ENCODE measurements at regions not wholly inside any gene's neighbourhood (a gene's known extent, or its start where the extent isn't known, plus 50 kb on each side); places are given as distances from the start of the nearest gene placed in this dataset.

DNA sequence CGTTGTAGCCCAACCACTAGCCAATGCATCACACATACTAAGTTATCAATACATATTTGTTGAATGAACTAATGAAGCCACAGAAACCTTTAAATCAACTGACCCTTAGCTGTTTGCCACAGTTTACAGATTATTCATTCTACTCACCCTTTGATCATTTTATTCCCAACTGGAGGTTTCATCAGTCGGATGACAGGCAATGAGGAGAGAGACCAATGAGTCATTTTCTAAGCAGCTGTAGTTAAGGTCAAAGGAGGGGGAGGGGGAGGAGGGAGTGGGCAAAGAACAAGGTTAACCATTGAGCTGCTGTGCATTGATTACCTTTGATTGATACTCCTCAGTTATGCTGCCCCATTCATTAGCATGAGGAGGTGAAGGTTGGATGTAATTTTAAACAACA lies 469.5 kb downstream of the VRK1 start:
- no peak for DNase-seq (ENCODE audit: low spot score)

DNA sequence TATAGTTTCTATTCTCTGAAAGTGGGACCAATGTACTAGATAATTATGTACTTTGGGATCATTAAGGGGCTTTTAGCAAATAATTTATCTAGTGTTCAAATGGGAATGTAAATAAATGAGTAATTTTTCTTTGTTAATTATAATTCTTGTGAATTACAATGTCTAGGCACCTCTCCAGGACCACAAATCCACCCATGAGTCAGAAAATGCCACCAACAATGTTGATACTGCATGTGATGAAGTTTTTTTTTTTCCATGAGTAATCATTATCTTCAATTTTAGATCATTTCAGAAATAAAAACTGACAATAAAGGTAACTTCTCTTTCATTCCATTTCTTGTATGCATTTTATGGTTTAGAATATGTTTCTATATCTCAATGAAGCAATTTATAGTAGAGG lies 470.3 kb downstream of the VRK1 start:
- no peak for DNase-seq (ENCODE audit: low spot score)

DNA sequence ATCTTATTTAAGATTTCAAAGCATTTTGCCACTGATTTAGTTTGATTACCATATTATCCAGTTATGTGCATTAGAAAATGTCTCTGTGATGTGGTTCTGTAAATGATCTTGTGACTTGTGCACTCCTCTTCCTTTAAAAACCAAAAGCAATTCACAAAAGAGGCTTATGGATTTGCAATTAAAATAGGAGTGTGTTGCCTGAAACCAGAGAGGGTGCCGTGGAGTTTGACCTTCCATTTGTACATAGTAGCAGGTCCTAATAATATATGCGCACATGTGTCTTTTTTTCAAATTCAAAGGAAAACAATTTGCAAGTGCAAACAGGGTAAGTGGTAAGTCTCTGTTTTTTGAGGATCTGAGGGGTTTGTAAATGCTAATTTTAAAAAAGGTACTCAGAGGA lies 470.9 kb downstream of the VRK1 start:
- DNase-seq (ENCODE audit: low spot score) = no peak

DNA sequence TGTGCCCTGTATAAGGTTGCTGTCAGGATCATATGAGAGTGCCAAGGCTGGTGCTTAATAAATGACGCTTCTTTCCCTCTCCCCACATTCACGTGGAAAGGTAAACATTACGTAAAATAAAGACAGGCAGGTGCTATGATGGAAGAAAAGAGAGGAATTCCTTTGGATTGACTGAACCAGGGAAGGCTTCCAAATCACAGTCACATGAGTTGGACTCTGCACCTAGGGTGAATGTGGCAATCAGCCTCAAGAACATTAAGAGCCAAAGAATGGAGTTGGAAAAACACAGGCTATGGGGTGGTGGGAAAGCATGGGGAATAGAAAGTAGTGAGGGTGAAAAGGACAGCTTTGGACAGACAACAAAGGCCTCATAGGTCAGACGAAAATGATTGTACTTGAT lies 473.1 kb downstream of the VRK1 start:
- DNase-seq (ENCODE audit: low spot score) = no peak

DNA sequence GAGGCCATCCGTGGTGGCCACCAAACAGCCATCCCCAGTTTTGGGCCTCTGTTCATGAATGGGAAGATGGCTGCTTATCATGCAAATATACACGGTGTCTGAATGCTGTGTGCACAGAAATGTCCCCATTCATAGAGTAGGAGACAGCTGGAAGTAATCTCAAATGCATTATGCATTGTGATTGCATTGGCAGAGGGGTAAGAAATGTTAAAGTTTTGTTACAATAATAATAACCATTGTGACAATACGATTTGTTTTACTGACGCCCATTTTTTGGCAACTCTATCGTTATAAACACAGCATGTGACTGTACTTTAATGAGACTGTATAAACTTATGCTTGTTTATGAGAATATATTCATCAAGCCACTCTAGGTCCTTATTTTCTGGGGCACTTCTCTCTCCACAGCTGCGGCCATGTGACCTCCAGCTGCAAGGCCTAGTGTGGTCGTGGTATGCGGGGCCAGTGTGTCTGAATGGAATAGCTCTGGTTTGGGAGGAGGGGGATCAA lies 474.3 kb downstream of the VRK1 start:
- DNase-seq (ENCODE audit: low spot score) = no peak

DNA sequence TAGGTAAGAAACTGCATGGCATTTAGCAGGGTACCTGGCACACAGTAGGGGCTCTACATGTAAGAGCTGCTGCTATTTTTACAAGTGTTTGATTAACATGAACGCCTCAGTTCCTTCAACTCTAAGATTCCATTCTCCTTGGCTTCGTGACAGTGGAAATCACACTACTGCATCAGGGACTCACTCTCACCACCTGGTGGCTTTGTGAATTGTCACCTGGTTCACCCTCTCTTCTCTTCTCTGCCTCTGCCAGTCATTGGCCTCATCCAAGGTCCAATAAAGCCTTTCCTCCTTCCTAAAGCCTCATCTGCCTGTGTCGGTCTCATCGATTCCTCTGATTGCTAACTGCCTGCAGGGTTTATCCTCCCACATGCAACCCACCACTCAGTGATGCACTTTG lies 476.4 kb downstream of the VRK1 start:
- DNase-seq (ENCODE audit: low spot score) = no peak

DNA sequence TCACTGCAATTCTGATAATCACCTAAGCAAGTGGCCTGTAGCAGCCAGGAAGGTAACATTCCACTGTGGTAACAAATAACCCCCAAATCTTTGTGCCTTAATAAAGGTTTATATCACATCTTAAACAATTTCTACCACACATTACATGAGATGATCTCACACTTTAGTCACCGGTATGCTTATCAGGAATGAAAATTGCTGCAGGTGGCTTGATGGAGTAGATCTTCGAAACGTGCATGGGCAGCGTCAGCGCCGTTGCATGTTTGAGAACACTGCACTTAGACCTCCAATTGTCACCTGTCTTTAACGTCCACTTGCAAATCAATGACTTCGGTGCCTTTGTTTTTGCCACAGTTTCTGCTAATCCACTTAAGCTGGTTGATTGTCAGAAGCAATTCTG lies 477.4 kb downstream of the VRK1 start:
- no peak for DNase-seq (ENCODE audit: low spot score)

DNA sequence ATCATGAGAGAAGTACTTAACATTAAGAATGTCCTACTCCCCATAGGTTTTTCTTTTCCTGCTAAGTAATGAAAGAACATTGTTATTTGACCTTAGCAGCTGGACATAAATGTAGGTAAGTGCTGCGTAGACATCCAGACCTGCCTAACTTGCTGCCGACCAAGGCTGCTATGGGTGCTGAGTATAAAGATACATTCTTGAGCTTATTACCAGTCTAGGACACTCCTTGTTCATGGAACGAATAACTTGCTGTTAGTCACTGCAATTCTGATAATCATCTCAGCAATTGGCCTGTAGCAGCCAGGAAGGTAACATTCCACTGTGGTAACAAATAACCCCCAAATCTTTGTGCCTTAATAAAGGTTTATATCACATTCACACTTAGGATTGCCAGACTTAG lies 478.1 kb downstream of the VRK1 start:
- no peak for DNase-seq (ENCODE audit: low spot score)

DNA sequence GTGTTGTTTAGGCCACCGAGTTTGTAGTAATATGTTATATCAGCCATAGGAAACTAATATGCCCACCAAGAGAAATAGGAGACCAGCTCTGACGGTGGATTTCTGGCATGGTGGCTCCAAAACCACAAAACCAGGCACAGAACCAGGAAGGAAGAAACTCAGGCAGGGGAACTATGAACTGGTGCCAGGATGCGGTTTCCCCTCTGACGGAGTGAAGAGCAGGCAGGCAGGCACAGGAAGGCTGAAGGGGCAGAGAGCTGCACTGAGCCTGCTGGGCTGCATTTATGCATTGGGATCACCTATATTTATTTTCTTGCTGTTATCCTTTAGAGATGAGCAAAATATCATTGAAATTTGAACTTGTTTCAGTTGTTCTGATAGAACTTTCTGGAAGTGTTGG lies 479.4 kb downstream of the VRK1 start:
- no peak for DNase-seq (ENCODE audit: low spot score)

DNA sequence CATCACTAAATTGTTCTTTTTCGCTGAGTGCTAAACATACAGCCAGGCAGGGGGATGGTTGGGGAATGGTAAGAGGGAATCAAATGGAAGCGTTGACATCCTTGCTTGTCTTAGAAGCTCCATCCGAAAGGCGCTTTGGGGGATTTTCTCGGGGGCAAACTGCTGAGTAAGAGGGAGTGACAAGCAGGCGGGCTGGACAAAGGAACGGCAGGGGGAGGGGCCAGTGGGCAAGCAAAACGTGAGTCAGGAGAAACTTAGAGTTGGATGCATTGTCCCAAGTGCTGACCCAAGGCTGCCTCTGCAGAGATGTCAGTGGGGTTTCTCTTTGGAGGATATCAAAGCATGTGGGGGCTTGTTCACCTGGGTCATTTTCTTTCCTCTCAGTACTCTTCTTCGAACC lies 480.5 kb downstream of the VRK1 start:
- DNase-seq (ENCODE audit: low spot score) = no peak

DNA sequence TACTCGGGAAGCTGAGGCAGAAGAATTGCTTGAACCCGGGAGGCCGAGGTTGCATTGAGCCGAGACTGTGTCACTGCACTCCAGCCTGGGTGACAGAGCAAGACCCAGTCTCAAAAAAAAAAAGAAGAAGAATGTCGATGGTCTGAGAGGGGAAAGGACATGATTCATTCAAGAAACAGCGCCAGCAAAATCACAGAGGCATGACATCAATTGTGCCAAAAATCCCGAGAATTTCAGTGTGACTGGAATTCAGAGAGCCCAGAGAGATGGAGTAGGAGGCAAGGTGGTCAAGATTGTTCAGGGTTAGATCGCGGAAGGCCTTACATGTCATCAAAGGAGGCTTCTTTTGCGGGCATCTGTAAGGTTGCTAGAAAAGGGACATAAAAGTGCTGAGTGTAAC lies 483.3 kb downstream of the VRK1 start:
- DNase-seq (ENCODE audit: low spot score) = no peak

DNA sequence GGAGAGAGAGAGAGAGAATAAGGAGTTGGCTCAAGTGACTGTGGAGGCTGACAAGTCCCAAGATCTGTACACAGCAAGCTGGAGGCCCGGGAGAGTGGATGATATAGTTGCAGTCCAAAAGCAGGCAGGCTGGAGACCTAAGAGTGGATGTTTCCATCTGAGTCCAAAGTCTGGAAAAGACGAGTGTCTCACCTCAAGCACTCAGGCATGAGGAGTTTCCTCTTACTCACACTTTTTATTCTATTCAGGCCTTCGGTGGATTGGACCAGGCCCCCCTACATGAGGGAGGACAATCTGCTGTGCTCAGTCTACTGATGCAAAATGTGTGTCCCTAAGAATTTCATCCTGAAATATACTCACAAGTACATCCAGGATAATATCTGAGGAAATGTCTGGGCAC lies 484.6 kb downstream of the VRK1 start:
- DNase-seq (ENCODE audit: low spot score) = no peak

DNA sequence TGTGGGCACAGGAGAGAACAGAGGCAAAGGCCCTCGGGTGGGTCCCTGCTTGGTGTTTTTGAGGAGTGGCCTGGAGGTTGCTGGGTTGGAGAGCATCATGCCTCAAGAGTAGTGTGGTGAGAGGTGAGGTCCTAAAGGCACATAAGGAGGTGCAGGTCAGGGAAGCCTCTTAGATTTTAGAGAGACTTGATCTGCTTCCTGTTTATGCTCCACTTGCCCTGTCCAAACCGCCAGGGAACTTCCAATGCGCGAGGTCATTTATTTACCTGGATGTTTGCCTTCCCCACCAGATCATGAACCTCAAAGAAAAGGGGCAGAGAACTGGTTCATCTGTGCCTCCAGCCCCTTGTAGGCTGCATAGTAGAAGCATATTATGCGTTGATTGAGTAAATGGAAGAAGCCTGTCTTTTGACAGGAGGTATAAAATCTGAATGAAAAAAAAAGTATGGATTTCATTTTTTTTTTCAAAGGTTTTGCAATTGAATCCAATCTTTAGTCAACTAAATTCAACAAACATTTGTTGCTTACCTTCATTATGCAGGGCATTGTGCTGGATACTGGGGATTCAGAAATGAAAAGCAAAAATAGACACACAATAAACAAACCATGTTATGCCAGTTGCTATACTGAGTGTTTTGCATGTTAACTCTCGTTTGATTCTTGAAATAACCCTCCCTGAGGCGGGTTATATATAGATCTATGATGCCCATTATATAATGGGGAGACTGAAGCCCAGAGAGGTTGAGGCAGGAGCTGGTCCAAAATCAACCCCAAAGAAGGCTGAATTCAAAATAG lies 485.2 kb downstream of the VRK1 start:
- DNase-seq (ENCODE audit: low spot score) = no peak

DNA sequence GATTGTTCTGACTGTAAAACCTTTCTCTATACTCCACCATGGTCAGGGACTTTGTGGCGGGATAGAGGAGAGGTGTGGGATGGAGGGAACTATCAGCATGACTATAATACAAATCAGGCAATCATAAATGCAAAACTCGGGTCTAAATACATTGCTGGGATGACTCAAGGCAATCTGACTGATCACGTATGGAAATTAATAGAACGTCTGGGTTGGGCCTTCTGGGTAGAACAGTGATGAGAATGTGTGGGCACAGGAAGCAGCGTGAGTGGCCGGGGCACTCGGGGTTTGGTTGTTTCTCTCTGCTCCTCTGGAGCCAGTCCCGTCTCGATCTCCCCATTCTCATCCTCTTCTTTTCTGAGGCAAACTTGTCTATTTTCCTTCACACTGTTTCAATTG lies 485.8 kb downstream of the VRK1 start:
- no peak for DNase-seq (ENCODE audit: low spot score)

DNA sequence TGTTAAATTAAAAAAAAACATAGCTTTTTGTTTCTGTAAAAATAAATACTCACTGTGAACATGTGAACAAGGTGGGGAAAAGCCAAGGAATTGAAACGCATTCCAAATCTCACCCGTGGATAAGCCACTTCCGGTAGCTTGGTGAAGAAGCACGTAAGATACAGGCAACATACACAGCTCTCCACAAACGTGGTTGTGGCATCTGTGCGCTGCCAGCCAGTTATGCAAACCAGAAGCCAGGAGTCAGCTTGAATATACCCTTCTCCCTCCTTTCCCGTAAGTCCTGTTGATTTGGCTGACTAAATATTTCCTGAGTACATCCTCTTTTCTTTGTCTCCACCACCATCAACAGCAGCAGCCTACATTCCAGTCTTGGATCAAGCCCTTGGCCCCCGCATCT lies 486.2 kb downstream of the VRK1 start:
- DNase-seq (ENCODE audit: low spot score) = no peak

DNA sequence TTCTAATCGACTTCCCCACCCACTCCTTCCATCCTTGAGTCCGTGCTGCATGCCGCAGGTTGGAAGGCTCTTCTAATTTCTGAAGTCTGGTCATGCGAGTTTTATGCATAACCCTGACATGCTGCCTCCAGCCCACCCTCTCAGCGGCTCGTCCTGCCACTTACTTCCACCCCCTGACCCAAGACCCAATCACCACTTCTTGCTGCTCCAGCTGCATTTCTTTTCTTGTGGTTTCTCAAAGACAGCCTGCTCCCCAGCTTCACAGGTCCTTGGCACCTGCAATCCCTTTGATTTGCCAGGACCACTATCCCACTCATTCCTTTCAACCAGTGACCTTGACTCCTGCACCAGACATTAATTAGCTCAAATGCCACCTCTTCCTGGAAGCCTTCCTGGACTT lies 486.7 kb downstream of the VRK1 start:
- DNase-seq (ENCODE audit: low spot score) = no peak

DNA sequence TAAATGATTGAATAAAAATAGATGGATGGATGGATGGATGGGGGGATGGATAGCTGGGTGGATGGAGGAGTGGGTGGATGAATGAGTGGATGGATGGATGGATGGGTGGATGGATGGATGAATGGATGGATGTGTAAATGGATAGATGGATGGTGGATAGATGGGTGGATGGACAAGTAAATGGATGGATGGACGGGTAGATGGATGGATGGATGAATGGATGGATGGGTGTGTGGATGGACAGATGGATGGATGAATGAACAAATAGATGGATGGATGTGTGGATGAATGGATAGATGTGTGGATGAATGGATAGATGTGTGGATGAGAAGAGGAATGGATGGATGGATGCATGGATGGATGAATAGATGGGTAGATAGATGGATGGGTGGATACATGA lies 490.8 kb downstream of the VRK1 start:
- no peak for DNase-seq (ENCODE audit: low spot score)

DNA sequence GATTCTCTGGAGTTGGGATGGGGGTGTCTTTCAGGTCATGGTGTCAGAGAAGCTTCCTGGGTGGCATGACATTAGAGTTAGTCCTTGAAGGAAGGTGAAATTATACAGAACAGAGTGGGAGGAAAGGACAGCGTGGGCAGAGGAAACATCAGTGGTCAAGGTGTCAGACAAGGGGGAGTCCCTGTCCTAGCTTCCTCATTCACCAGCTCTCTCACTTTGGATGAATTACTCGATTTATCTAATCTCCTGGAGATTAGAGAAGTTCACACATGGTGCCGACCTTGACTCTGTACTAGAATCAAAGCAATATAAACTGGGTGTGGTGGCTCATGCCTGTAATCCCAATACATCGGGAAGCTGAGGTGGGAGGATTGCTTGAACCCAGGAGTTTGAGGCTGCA lies 492.9 kb downstream of the VRK1 start:
- no peak for DNase-seq (ENCODE audit: low spot score)

DNA sequence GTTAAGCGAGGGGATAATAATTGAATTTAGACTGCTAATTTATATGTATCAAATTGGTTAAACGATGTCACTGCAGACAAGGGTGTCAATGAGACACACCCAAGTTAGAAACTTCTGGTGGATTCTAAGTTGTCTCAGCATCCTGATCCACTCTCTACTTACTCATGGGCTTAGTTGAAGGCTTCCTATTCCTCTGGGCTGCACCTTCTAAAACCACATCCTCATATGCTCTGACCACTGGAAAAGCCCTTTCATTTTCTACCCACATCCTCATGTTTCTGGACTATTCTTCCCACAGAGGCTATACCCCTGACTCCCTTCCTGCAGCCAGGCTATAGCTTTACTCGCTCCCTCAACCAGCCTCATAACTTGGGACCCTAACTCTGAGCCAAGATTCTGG lies 493.8 kb downstream of the VRK1 start:
- DNase-seq (ENCODE audit: low spot score) = no peak

DNA sequence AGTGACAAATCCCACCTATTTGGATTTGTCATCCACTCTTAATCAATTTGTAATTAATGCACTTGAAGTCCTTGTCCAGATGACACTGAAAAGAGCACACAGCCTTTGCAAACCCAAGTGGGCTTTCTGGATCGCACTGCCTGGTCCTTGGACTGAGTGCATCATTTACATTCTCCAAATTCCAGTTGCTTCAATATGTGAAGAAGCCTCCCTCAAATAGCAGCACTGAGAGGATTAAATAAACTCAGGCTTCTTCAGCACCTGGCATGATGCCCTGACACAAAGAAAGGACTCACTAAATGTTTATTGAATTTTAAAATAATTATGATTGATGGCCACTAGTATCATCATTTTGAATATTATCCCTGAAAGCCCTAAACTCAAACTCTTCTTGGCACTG lies 496.5 kb downstream of the VRK1 start:
- no peak for DNase-seq (ENCODE audit: low spot score)

DNA sequence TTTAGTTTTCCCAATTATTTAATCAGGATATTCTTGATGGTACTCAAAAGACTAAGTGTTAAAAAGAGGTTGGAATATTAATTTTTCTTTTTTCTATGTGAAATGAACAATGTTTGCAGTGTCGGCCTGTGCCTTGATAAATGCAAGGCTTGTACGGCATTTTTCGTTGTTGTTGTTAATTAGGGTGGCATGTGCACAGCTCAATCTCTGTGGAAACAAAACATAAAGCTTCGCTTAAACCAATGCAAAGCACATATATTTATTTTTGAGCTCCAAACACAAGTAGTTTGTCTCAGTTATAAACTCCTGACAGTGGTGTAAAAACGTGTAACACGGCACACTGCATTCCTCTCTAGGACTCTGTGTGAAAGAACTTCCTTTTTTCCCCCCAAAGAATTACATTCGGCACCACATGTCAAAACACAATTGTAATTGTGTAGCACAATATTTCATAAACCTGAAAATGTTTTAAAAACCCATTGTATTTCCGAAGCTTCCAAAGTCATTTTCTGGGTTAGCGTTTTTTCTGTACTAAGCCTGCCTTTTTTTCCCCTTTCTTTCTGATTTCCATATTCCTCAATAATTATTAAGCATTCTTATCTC lies 498.0 kb downstream of the VRK1 start:
- no peak for DNase-seq (ENCODE audit: low spot score)

DNA sequence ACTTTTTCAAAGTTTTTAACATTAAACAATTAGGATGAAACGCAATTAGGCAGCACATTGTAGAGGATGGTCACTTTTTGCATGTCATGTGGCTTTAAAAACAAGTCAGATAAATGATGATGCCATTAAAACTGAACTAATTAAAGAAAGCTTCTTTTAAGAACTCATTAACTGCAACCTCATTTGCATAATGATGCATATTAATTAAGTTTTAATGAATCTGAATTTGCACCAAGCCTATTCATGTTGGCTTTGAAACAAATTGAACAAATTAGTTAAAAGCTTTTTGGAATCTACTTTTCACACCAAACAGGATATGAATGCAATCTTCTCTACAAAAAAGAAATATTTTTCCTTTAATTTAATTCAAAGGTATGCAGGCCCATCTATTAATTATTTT lies 499.0 kb downstream of the VRK1 start:
- DNase-seq (ENCODE audit: low spot score) = no peak

DNA sequence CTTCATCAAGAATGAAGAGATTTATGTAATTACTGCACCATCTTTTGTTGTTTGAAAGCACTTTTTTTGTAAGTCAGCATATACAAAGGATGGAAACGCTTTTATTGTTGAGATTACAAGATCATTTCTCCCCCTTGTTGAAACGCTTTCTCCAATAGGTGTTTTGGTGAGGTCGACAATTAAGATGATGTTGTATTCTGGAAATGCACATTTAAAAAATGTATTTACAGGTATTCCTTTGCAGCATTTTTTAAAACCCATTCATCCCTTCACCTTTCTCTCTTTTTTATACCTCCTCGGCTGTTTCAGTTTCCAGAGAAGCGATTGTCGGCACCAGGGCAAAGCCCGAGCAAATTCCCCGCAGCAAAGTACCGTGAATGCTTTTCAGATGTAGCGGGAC lies 499.9 kb downstream of the VRK1 start:
- no peak for DNase-seq (ENCODE audit: low spot score)

DNA sequence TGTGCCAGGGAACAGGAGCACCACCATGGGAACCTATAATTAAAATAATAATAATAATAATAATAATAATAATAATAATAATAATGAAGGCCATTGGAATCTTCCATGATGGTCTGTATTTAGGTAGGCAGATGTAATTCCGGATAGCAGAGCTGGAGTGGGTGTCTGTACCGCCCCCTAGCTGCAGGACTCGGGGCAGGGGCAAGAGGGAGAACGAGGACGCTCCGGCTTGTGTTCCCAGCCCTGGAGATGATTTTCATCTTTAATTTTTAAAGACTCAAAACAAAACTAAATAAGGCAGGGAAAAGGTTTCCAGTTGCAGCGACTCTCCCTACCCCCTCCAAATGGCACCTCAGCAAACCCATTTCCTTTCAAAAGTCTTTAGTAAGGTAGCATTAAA lies 501.1 kb downstream of the VRK1 start:
- DNase-seq (ENCODE audit: low spot score) = no peak

Data from ureter (tissue), 1 donor.